Muscle of back (tissue), 3 donors: ENCODE measurements at regions not wholly inside any gene's neighbourhood (a gene's known extent, or its start where the extent isn't known, plus 50 kb on each side); places are given as distances from the start of the nearest gene placed in this dataset.

Experiments
- DNase-seq, 3 donors: peaks; one replicate each; pipeline versions ENCODE4 v3.0.0 to v3.0.0-alpha.2; 2013

DNA sequence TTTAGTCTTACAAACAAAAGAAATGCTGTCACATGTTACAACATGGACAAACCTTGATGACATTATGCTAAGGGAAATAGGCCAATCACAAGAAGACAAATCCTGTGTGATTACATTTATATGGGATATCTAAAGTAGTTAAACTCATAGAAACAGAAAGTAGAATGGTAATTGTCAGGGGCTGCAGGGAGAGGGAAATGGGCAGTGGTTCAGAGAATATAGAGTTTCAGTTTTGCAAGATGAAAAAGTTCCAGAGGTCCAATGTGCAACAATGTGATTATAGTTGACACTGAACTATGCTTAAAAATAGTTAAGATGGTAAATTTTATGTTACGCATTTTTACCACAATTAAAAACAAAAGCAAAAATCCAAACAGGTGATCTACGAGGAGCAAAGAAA, 265.5 kb downstream of the NDUFS4 start:
- peak in 2 of 3 donors; percentile 35 to 78 for DNase-seq

DNA sequence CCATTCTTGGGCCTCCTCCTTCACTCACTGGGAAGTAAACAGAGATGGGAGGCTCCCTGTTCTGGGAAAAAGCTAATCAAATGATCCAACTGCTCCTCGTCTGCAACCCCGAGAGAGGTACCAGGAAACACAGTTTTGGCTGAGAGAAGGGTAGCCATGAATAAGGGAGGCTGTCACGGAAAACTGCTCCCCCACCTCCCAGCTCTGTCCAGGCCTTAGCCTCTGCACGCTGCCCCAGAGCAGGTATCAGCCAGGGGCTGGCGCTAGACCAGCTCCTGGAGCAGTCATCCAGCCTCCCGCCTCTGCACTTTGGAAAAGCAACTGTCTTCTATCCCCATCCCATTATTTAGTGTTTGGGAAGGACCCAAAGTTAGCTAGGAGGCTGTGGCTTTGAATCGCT, 266.1 kb downstream of the NDUFS4 start:
- peak; percentile 61 to 94 (median 83) for DNase-seq

DNA sequence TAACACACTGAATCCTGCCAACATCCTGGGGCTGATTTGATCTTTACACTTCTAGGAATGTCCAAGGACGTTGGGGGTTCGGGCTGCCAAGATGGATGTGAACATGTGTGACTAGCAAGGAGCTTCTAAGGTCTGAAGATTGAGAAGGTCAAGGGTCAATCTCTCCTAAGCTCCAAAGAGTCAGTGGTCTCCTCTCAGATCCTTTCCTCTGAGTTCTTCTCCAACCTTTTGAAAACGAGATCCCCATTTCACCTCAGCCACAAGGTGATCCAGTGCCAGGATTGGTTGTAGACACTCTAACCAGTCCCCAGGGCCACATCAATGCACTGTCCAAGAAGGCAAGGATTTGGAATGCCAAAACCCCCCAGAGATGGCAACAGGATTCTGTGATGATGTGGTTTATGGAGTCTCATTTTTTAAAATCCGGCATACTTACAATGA, 266.8 kb downstream of the NDUFS4 start:
- DNase-seq, result peak in 2 of 3 donors; percentile 52 to 86

DNA sequence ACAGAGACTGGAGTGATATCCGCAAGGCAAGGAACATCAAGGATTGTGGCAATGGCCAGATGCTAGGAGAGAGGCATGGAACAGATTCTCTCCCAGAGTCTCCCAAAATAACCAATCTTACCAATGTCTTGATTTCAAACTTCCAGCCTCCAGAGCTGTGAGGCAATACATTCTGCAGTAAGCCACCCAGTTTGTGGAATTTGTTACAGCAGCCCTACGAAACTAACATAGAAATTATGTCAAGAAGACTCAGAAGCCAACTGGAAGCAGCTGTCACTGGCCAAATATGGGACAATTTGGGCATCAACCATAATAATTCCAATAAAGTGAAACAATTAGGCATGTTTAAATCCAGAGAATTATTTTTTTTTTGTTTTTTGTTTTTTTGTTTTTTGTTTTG, 271.1 kb downstream of the NDUFS4 start:
- DNase-seq, result no peak
